ENCODE measurements at regions not wholly inside any gene's neighbourhood (a gene's known extent, or its start where the extent isn't known, plus 50 kb on each side); places are given as distances from the start of the nearest gene placed in this dataset.

DNA sequence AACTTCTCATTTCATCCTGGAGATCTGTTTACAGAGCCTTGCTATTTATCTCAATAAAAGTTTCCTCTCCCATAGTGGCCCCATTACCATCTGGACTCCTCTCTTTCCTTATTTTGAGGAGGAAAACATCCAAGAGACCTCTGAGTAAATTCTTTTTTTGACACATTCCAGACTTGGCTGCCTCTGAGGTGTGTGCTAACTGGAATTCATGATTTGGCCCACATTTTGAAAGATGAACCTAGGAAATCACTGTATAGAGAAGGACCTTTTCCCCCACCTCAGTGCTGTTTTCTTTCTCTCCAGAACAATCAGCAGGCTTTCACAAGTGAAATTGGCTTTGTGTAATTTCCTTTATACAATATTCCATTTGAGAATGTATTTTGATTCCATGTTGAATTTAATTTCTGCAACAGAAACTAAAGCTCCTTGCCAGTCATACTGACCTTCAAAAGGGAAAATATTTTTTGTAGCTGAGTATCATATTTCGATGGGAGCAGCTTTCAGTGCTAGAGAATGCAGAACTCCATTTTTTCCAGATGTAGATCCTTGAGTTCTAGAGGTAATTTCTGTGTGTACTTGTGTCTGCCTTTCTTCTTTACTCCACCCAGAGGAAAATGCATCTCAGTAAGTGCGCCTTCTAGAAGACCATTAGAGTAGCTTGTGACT, 244.9 kb upstream of the RGS6 start:
- DNase-seq (ENCODE audit: low read depth) = peak; percentile 84
- no peak overlapping the region for H3K4me3 ChIP-seq (ENCODE audit: low read length)
- TF ChIP-seq, protein P1, sequence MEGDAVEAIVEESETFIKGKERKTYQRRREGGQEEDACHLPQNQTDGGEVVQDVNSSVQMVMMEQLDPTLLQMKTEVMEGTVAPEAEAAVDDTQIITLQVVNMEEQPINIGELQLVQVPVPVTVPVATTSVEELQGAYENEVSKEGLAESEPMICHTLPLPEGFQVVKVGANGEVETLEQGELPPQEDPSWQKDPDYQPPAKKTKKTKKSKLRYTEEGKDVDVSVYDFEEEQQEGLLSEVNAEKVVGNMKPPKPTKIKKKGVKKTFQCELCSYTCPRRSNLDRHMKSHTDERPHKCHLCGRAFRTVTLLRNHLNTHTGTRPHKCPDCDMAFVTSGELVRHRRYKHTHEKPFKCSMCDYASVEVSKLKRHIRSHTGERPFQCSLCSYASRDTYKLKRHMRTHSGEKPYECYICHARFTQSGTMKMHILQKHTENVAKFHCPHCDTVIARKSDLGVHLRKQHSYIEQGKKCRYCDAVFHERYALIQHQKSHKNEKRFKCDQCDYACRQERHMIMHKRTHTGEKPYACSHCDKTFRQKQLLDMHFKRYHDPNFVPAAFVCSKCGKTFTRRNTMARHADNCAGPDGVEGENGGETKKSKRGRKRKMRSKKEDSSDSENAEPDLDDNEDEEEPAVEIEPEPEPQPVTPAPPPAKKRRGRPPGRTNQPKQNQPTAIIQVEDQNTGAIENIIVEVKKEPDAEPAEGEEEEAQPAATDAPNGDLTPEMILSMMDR (conservative IDR thresholded peaks at IDR 0.05; ENCODE audit: low read length) = no peak

DNA sequence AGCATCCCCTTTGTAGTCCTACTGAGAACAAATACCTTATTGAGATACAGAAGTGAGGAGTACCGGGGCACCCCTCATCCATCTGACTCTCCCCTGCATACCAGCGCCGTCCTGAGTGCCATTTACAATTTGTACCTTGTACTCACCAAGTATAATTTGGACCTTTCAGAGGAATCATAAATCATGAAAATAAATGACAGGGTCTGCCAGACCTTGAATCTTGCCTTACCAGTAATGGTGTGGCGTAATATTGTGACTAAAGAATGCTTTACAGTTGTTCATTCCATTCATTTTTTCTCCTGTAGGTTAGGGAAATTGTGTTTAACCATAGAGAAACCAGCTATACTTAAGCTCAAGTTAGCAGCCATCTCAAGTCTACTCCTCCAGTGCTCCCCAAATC, 243.7 kb upstream of the RGS6 start:
- peak; percentile 57 for DNase-seq (ENCODE audit: low read depth)
- no peak overlapping the region for H3K4me3 ChIP-seq (ENCODE audit: low read length)
- TF ChIP-seq, protein P1 (conservative IDR thresholded peaks at IDR 0.05; ENCODE audit: low read length) = no peak

DNA sequence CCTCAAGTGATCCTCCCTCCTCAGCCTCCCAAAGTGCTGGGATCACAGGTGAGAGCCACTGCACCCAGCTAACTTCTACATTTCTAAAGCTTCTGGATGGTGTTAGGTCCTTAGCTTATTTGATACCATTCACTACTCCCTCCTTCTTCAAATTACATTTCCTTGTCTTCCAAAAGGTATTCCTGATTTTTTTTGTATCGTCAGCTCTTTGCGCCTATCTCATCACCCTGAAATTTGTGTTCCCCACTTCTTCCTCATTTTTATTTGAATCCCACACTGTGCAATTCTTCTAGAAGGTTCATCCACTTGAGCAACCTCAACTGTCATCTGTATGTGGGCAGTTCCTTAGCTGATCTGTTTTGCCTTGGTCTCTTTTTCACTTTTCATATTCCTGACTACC, 241.8 kb upstream of the RGS6 start:
- TF ChIP-seq, protein P1 (conservative IDR thresholded peaks at IDR 0.05; ENCODE audit: low read length) = no peak
- H3K4me3 ChIP-seq (ENCODE audit: low read length) = no peak overlapping the region
- no peak for DNase-seq (ENCODE audit: low read depth)

DNA sequence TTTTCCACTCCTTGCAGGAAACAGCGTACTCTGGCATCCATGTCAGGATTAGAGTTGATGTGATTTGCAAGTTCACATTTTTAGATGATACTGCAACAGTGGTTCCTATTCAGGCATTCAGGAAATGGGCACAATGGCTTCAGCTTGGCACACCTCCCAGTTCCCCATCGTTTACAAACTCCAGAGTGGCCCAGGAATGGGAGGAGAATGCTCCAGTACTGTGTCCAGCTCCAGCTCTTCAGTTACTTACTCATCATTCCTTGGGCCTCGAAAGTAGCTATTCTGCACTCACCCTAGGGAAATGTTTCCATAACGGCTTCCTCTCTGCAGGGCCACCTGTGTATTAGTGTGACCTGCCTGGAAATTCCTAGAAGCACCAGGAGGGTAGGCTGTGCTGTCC, 239.7 kb upstream of the RGS6 start:
- no peak overlapping the region for H3K4me3 ChIP-seq (ENCODE audit: low read length)
- TF ChIP-seq, protein P1 (conservative IDR thresholded peaks at IDR 0.05; ENCODE audit: low read length) = no peak
- DNase-seq (ENCODE audit: low read depth) = peak; percentile 62

DNA sequence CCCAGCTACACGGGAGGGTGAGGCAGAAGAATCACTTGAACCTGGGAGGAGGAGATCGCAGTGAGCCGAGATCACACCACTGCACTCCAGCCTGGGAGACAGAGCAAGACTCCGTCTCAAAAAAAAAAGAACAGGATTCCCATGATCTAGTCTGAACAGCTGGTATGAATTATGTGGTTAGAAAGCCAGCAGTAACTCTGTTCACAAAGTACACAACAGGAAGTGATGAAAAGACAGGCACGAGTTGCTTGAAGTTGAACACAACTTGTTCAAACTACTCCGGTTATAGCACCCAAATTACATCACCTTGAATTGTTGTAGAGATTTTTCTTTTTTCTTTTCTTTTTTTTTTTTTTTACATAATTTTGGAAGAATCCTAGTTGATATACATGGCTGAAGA, 238.8 kb upstream of the RGS6 start:
- TF ChIP-seq, protein P1 (conservative IDR thresholded peaks at IDR 0.05; ENCODE audit: low read length) = no peak
- DNase-seq (ENCODE audit: low read depth) = peak; percentile 97
- no peak overlapping the region for H3K4me3 ChIP-seq (ENCODE audit: low read length)

DNA sequence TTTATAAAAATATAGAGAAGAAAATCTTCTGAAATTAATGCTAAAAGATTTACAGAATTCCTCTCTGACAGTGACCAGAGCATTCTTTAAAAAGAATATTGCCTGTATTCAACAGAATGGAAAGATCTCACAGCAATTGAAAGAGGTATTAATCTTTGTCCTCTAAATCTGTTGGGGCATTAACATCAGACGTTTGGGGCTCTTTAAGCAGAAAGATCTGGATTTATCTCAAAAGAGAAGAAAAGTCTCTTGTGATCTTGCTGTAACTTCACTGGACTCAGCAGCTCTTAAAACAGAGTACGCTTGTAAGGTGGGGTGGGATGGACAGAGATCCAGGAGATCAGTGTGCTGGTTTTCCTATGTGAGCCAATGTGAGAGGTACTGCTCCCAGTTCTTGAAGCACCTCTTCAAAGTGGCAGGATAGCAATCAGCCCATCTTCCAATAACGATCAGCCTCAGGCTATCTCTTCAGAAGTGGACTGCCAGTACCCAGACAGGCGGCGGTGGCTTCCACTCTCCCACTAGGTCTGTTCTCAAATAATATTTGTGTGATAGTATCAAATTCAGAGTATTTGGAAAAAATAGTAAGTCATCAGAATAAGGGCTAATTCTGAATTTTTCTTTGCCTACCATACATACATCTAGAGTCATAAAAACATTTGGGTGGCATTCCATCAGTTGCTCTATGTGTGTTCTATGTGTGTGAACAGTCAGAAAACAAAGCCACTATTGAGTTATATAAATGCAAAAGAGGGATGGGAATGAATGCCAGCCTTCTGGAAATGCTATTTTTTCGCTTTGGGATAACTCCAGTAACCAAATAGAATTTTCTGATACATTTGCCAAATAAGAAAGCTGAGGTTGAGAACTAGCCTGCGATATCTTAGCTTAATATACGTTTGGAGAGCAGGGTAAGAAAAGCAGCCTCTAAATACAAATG, 237.4 kb upstream of the RGS6 start:
- no peak for DNase-seq (ENCODE audit: low read depth)
- TF ChIP-seq, protein P1 (conservative IDR thresholded peaks at IDR 0.05; ENCODE audit: low read length) = no peak
- no peak overlapping the region for H3K4me3 ChIP-seq (ENCODE audit: low read length)
